Gastrocnemius medialis (tissue), 4 donors: ENCODE measurements at regions not wholly inside any gene's neighbourhood (a gene's known extent, or its start where the extent isn't known, plus 50 kb on each side); places are given as distances from the start of the nearest gene placed in this dataset.

ENCODE experiments used
- ATAC-seq, 2 donors: fragments of 150-250 bp; one replicate each; pipeline ENCODE4 v1.9.1; 2016
- DNase-seq, 2 donors: peaks; one replicate each; pipeline ENCODE4 v3.0.0-alpha.2; 2019
- H3K27ac ChIP-seq, 4 donors: fragments of 200-600 bp; sonication (generic); 1 replicate in 1 of 4; 2 replicates in 3 of 4; pipeline ENCODE4 v1.5.1; 2016 to 2018; ENCODE audit warnings: mild to moderate bottlenecking in 2 of 4, moderate library complexity in 1 of 4
- H3K27me3 ChIP-seq, 3 donors: fragments of 200-600 bp; sonication (generic) in 2 of 3; 1 replicate in 1 of 3; 2 replicates in 2 of 3; pipeline versions ENCODE4 v1.5.1 to v1.6.0; 2016 to 2019; ENCODE audit warnings: mild to moderate bottlenecking in 1 of 3, moderate library complexity in 1 of 3
- H3K36me3 ChIP-seq, 2 donors: fragments of 200-600 bp; sonication (generic) in 1 of 2; one replicate each; pipeline ENCODE4 v1.5.1; 2017 to 2018
- H3K4me1 ChIP-seq, 2 donors: fragments of 200-600 bp; sonication (generic) in 1 of 2; one replicate each; pipeline ENCODE4 v1.5.1; 2016 to 2017; ENCODE audit warnings: mild to moderate bottlenecking in 2 of 2
- H3K4me3 ChIP-seq, 4 donors: fragments of 200-600 bp; sonication (generic) in 3 of 4; 1 replicate in 1 of 4; 2 replicates in 3 of 4; pipeline ENCODE4 v1.5.1; 2016 to 2019; ENCODE audit warnings: mild to moderate bottlenecking in 2 of 4
- H3K9me3 ChIP-seq, 3 donors: fragments of 200-600 bp; sonication (generic) in 2 of 3; 1 replicate in 1 of 3; 2 replicates in 2 of 3; pipeline ENCODE4 v1.5.1; 2016 to 2019
- POLR2A ChIP-seq, 2 donors: fragments of 450-650 bp; IDR thresholded peaks; one replicate each; pipeline ENCODE4 v1.6.1; 2017; ENCODE audit warnings: antibody characterized with exemption in 2 of 2, mild to moderate bottlenecking in 2 of 2, moderate library complexity in 2 of 2
- in situ Hi-C, 4 donors: fragments of 200-750 bp; cut with MboI; loops; one replicate each; pipeline versions ENCODE4 v1.15.0 to v1.8.0; 2017; ENCODE audit warnings: low sequenced_read_pairs in 4 of 4
- intact Hi-C: fragments of 100-400 bp; cut with DNase I; formaldehyde crosslinking; loops from one replicate; pipeline ENCODE4 v1.15.1; 2023; ENCODE audit warnings: low total_unique reads
- TF ChIP-seq, protein P1 (sequence below), 5 experiments: fragments of 450-650 bp in 3 of 5; fragments of 200-600 bp in 2 of 5; sonication (generic) in 2 of 5; IDR thresholded peaks in 4 of 5; conservative IDR thresholded peaks in 1 of 5; 1 replicate in 4 of 5; 2 replicates in 1 of 5; pipeline ENCODE4 v1.5.1; 2016 to 2019; ENCODE audit warnings: antibody characterized with exemption in 5 of 5, mild to moderate bottlenecking in 3 of 5, moderate library complexity in 3 of 5

DNA sequence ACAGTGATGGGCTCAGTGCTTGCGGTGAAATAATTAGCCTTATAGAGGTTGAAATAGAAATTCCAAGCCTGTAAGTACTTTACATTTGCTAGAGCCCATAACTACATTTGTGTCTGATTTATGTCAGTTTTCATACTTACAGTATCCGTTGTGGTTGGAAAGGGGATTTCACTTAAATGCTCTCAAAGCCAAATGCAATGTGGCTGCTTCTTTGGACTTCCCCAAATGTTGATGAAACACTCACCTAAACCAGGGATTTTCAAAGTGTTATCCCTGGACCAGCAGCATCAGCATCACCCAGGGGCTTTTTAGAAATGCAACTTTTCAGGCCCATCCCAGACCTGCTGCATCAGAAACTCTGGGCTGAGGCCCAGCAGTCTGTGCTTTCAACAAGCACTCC lies 378.7 kb downstream of the MCTP2 start:
- intact Hi-C loops (no loop called here), in situ Hi-C loops (no loop called here)
- Histone ChIP-seq H3K27me3 (no peaks in the 10 kb centered on the region), H3K9me3 (no peaks in the 10 kb centered on the region), H3K36me3 (no peaks in the 10 kb centered on the region), H3K27ac (no peak overlapping the region), H3K4me3 (no peak overlapping the region), H3K4me1 (no peaks in the 10 kb centered on the region)
- ATAC-seq (no peak), DNase-seq (no peak)
- no peak for TF ChIP-seq POLR2A (IDR thresholded peaks at IDR 0.05)
- TF ChIP-seq, protein P1, sequence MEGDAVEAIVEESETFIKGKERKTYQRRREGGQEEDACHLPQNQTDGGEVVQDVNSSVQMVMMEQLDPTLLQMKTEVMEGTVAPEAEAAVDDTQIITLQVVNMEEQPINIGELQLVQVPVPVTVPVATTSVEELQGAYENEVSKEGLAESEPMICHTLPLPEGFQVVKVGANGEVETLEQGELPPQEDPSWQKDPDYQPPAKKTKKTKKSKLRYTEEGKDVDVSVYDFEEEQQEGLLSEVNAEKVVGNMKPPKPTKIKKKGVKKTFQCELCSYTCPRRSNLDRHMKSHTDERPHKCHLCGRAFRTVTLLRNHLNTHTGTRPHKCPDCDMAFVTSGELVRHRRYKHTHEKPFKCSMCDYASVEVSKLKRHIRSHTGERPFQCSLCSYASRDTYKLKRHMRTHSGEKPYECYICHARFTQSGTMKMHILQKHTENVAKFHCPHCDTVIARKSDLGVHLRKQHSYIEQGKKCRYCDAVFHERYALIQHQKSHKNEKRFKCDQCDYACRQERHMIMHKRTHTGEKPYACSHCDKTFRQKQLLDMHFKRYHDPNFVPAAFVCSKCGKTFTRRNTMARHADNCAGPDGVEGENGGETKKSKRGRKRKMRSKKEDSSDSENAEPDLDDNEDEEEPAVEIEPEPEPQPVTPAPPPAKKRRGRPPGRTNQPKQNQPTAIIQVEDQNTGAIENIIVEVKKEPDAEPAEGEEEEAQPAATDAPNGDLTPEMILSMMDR (IDR thresholded peaks at IDR 0.05 in 4 of 5, conservative IDR thresholded peaks at IDR 0.05 in 1 of 5), result no peak

DNA sequence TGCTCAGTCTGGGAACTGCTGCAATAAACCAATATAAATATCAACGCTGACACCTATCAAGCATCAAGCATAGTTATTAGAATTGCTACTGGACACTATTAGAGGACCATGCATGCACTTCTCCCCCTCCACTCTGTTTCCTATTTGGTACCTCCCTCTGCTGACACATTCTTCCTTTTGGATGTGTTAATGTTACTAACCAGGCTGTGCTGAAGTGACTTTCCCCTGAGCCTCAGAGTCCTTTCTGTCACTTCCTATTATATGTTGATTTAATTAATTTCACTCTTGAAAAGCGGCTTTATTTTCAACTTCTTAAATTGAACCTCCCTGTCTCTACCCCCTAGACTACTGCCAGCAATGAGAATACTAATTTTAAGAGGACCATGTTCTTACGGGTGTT lies 379.1 kb downstream of the MCTP2 start:
- Histone ChIP-seq H3K27me3 (no peaks in the 10 kb centered on the region), H3K4me1 (no peaks in the 10 kb centered on the region), H3K4me3 (no peak overlapping the region), H3K9me3 (no peaks in the 10 kb centered on the region), H3K27ac (no peak overlapping the region), H3K36me3 (no peaks in the 10 kb centered on the region)
- TF ChIP-seq, protein P1 (IDR thresholded peaks at IDR 0.05 in 4 of 5, conservative IDR thresholded peaks at IDR 0.05 in 1 of 5), result no peak
- TF ChIP-seq POLR2A (IDR thresholded peaks at IDR 0.05), result no peak
- in situ Hi-C loops (no loop called here), intact Hi-C loops (no loop called here)
- ATAC-seq (no peak), DNase-seq (no peak)

DNA sequence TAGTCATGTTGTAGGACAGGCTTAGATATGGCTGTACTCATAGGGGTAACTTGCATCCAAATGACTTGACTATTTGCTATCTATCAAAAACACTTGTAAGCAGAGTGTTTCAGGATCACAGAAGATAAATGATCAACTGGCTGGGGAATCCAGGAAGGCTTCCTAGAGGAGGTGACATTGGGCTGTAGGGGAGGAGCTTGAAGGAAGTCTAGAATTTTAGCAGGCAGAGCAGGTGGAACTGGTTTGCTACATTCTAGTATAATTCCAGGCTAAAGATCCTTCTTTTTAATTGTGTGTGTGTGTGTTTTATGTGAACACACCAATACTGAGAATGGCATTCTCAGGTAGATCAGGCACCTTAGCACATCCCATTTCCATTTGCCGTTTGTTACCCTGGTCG lies 380.3 kb downstream of the MCTP2 start:
- Histone ChIP-seq H3K9me3 (no peaks in the 10 kb centered on the region), H3K4me1 (no peaks in the 10 kb centered on the region), H3K36me3 (no peaks in the 10 kb centered on the region), H3K4me3 (no peak overlapping the region), H3K27me3 (no peaks in the 10 kb centered on the region), H3K27ac (no peak overlapping the region)
- TF ChIP-seq, protein P1 (IDR thresholded peaks at IDR 0.05 in 4 of 5, conservative IDR thresholded peaks at IDR 0.05 in 1 of 5), result no peak
- TF ChIP-seq POLR2A (IDR thresholded peaks at IDR 0.05), result no peak
- intact Hi-C loops (no loop called here), in situ Hi-C loops (no loop called here)
- ATAC-seq, result no peak
- DNase-seq, result no peak

DNA sequence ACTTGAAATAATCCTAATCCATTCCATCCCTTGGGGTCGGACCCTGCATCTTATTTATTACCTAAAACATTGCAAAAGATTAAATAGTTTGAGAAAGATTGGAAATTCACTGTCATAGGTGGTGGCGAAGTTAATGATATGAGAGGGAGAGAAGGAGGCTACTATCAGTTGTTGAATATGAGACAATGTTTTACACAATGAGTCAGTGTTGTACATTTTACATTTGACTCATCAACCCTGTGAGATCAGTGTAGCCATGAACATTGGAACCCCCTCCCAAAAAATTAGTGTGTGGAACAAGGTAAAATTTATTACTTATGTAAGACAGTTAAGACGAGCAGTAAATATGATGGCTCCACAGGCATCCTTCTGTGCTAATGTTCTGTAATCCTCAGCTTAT lies 384.3 kb downstream of the MCTP2 start:
- H3K27ac ChIP-seq, result no peak overlapping the region
- intact Hi-C loops, result no loop called here
- no peaks in the 10 kb centered on the region for H3K4me1 ChIP-seq
- H3K9me3 ChIP-seq, result no peaks in the 10 kb centered on the region
- no peak overlapping the region for H3K4me3 ChIP-seq
- TF ChIP-seq, protein P1 (IDR thresholded peaks at IDR 0.05 in 4 of 5, conservative IDR thresholded peaks at IDR 0.05 in 1 of 5), result no peak
- TF ChIP-seq POLR2A (IDR thresholded peaks at IDR 0.05), result no peak
- H3K36me3 ChIP-seq, result no peaks in the 10 kb centered on the region
- in situ Hi-C loops, result no loop called here
- H3K27me3 ChIP-seq, result no peaks in the 10 kb centered on the region
- ATAC-seq (no peak), DNase-seq (no peak)

DNA sequence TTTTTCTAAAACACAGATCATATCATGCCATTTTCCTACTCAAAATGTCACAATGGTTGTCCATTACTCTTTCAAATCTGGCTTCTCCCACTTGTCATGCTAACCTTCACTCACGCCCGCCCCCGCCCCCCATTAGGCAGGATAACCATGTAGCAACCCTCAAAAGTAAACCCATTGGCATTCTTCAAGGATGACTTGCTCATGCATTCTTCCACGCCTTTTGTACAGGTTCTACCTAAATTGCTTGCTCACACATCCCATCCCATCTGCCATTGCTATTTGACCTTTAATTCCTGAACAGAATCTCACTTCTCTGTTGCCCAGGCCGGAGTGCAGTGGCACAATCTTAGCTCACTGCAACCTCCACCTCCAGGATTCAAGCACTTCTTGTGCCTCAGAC lies 389.3 kb downstream of the MCTP2 start:
- intact Hi-C loops (no loop called here), in situ Hi-C loops (no loop called here)
- Histone ChIP-seq H3K4me1 (no peaks in the 10 kb centered on the region), H3K36me3 (no peaks in the 10 kb centered on the region), H3K27me3 (no peaks in the 10 kb centered on the region), H3K27ac (no peak overlapping the region), H3K4me3 (no peak overlapping the region), H3K9me3 (no peaks in the 10 kb centered on the region)
- ATAC-seq (no peak), DNase-seq (no peak)
- TF ChIP-seq, protein P1 (IDR thresholded peaks at IDR 0.05 in 4 of 5, conservative IDR thresholded peaks at IDR 0.05 in 1 of 5), result no peak
- no peak for TF ChIP-seq POLR2A (IDR thresholded peaks at IDR 0.05)
